AG04449 (cell line): ENCODE measurements at regions not wholly inside any gene's neighbourhood (a gene's known extent, or its start where the extent isn't known, plus 50 kb on each side); places are given as distances from the start of the nearest gene placed in this dataset.

Experiments
- CTCF ChIA-PET: fragments of 350-600 bp; formaldehyde crosslinking; extraction: SDS; loops from one replicate; lab custom pipeline; 2021; ENCODE audit warnings: antibody characterized with exemption; lab: Yijun Ruan, JAX
- POLR2A ChIA-PET: fragments of 400-600, 350-600 bp; formaldehyde crosslinking; extraction: SDS; loops from one replicate; lab custom pipeline; 2020; ENCODE audit warnings: antibody characterized with exemption, inconsistent platforms; lab: Yijun Ruan, JAX
- DNase-seq: peaks from one replicate; pipeline ENCODE4 v3.0.0-alpha.2; 2010; ENCODE audit warnings: low read depth, low spot score
- H3K4me3 ChIP-seq: 2 replicates; pipeline ENCODE4 v1.5.1; 2011; ENCODE audit warnings: low read depth, mild to moderate bottlenecking, control low read depth, low read length
- CTCF ChIP-seq: IDR thresholded peaks from one replicate; pipeline ENCODE4 v1.5.1; 2011; ENCODE audit warnings: mild to moderate bottlenecking, moderate library complexity, low read length, control low read depth, inconsistent platforms; ENCODE audit not compliant: insufficient read depth; ENCODE audit errors: missing control alignments

DNA sequence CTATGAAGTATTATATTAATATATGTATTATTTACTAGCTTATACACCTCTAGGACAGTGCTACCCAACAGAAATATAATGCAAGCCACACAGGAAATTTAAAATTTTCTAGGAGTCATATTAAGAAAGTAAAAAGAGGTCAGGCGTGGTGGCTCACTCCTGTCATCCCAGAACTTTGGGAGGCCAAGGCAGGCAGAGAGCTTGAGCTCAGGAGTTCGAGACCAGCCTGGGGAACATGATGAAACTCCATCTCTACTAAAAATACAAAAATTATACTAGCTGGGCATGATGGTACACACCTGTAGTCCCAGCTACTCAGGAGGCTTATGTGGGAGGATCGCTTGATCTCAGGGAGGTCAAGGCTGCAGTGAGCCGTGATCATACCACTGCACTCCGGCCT, 237.6 kb upstream of the ZNF217 start:
- POLR2A ChIA-PET: interaction anchor here (0.7 to 1.2 kb wide), 2 partner anchors 54 to 57 kb away, joined by 3 to 4 read pairs; no protein-coding TSS in a partner anchor
- no peak for TF ChIP-seq CTCF
- no peak for DNase-seq
- H3K4me3 ChIP-seq: no peak overlapping the region
- CTCF ChIA-PET: interaction anchor here (1.6 kb wide), 2 partner anchors 17 to 84 kb away, joined by 6 to 9 read pairs; no protein-coding TSS in a partner anchor

GRCh38 chr20:53829724-53830521, 236.3 kb upstream of the ZNF217 start:
- TF ChIP-seq CTCF: no peak
- H3K4me3 ChIP-seq: peak overlapping the region; percentile 19
- POLR2A ChIA-PET: interaction anchor here (0.5 to 1.2 kb wide), 2 partner anchors 55 to 56 kb away, joined by 4 to 5 read pairs; no protein-coding TSS in a partner anchor
- DNase-seq: no peak
- CTCF ChIA-PET: interaction anchor here (1.6 kb wide), 2 partner anchors 18 to 85 kb away, joined by 6 to 9 read pairs; no protein-coding TSS in a partner anchor

GRCh38 chr20:53829255-53829723, 235.7 kb upstream of the ZNF217 start:
- peak; percentile 90 for DNase-seq
- peak overlapping the region; percentile 50 for H3K4me3 ChIP-seq
- ChIA-PET CTCF (interaction anchor here (1.6 to 2.6 kb wide), 2 partner anchors 86 to 87 kb away, joined by 8 to 9 read pairs; no protein-coding TSS in a partner anchor), POLR2A (interaction anchor here (0.6 to 2.0 kb wide), 5 partner anchors 55 to 235 kb away, joined by 3 to 11 read pairs (median 3); partner anchors contain the start of gene ZNF217)
- no peak for TF ChIP-seq CTCF

- ChIA-PET POLR2A (interaction anchor here (0.5 to 2.0 kb wide), 6 partner anchors 54 to 235 kb away, joined by 3 to 11 read pairs (median 3); partner anchors contain the start of gene ZNF217), CTCF (interaction anchor here (2.6 kb wide), 1 partner anchor 87 kb away, joined by 8 read pairs; no protein-coding TSS in a partner anchor)
- peak overlapping the region; percentile 50 for H3K4me3 ChIP-seq
- DNase-seq: peak; percentile 86
- TF ChIP-seq CTCF: peak; percentile 25
Measured at GRCh38 chr20:53828682-53829254, 235.1 kb upstream of the ZNF217 start.

DNA sequence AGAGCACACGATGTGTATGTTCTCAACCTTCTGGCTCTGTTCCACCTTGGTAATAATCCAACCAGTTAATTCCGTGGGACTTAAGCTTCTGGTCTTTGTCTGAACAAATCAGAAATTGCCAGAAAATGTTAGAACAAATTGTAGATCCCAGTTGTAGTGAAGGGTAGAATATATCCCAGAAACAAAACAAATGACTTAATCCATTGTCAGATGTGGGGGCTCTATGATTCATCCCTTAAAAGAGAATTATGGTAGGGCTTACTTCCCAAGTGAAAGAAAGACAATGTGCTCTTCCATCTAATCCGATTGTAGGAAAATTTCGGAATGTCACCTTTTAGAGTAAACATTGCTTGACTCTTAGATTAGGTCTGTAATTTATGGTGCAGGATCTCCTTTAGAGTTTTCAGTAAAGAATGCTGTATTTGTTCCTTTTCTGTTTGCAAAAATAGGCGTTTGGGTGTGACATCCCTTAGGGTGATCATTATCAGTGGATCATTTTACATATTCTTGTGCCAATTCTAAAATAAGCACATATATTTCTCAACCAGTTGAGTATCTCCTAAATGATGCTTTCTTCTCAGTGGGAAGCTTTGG, 234.5 kb upstream of the ZNF217 start:
- POLR2A ChIA-PET: interaction anchor here (0.5 to 2.0 kb wide), 11 partner anchors 20 to 737 kb away, joined by 3 to 11 read pairs (median 3); partner anchors contain the start of gene ZNF217
- TF ChIP-seq CTCF: no peak
- CTCF ChIA-PET: interaction anchor here (0.9 to 2.6 kb wide), 2 partner anchors 37 to 88 kb away, joined by 3 to 8 read pairs; no protein-coding TSS in a partner anchor
- H3K4me3 ChIP-seq: peak overlapping the region; percentile 20
- peak; percentile 93 for DNase-seq
